ENCODE measurements at regions not wholly inside any gene's neighbourhood (a gene's known extent, or its start where the extent isn't known, plus 50 kb on each side); places are given as distances from the start of the nearest gene placed in this dataset.

GRCh38 chr9:93823245-93824072 lies 131.7 kb downstream of the BARX1 start:
- POLR2A ChIA-PET = no interaction called here
- RAD21 ChIA-PET (ENCODE audit: unreplicated experiment) = no interaction called here
- Histone ChIP-seq H4K20me1 (ENCODE audit: control insufficient read depth, insufficient read depth) (no peaks in the 10 kb centered on the region), H3K9me3 (replicated peaks; ENCODE audit: control insufficient read depth, insufficient read depth, low read length) (no peaks in the 10 kb centered on the region), H3K27ac (ENCODE audit: control insufficient read depth, insufficient read depth) (no peak overlapping the region), H2AFZ (ENCODE audit: control insufficient read depth, low read depth, low read length) (no peak overlapping the region), H3K79me2 (ENCODE audit: control insufficient read depth, insufficient read depth, low read length) (no peaks in the 10 kb centered on the region), H3K27me3 (replicated peaks in 1 of 2; ENCODE audit: control insufficient read depth in 2 of 2, insufficient read depth in 2 of 2, low read length in 1 of 2) (peaks cover 0 to 1% of the 10 kb centered on the region in 2 experiments; a peak in 1 of 4 replicates), H3K4me2 (ENCODE audit: control insufficient read depth, insufficient read depth) (no peak overlapping the region), H3K36me3 (ENCODE audit: control insufficient read depth in 2 of 2, insufficient read depth in 2 of 2, low read length in 1 of 2) (no peaks in the 10 kb centered on the region), H3K4me1 (ENCODE audit: control insufficient read depth, insufficient read depth, low read length) (no peaks in the 10 kb centered on the region), H3K9ac (ENCODE audit: control insufficient read depth, insufficient read depth, low read length) (no peak overlapping the region), H3K4me3 (no peak overlapping the region)
- FAIRE-seq (no peak), DNase-seq (ENCODE audit: low read depth, low spot score) (no peak), ATAC-seq (no peak)
- CTCF ChIA-PET = interaction anchor here (0.7 kb wide), 1 partner anchor 1927 kb away, joined by 4 read pairs; no protein-coding TSS in a partner anchor
- 57% methylated on average over 9 of the region's 9 CpGs for WGBS (ENCODE audit: insufficient coverage, insufficient replicate concordance, low lambda C conversion rate, missing lambda C conversion rate)
- intact Hi-C loops (cut with micrococcal nuclease; ENCODE audit: unreplicated experiment) (no loop called here), in situ Hi-C loops (cut with MboI) (no loop called here)
- SMC1A ChIA-PET (ENCODE audit: uncharacterized antibody, unreplicated experiment) = no interaction called here
- no TSS peak for BruUV-seq (replicated peaks)
- TF ChIP-seq YY1 (IDR thresholded peaks at IDR 0.05; ENCODE audit: low read depth, low read length) (no peak), IKZF1 (conservative IDR thresholded peaks at IDR 0.05) (no peak), EGR1 (IDR thresholded peaks at IDR 0.05; ENCODE audit: borderline replicate concordance in 1 of 2, low read depth in 2 of 2, low read length in 2 of 2) (no peak), PAX5 (IDR thresholded peaks at IDR 0.05; ENCODE audit: borderline replicate concordance, low read depth, low read length) (no peak), NFIC (IDR thresholded peaks at IDR 0.05; ENCODE audit: low read depth, low read length) (no peak), ZBTB40 (IDR thresholded peaks at IDR 0.05; ENCODE audit: borderline replicate concordance) (no peak), RB1 (IDR thresholded peaks at IDR 0.05; ENCODE audit: borderline replicate concordance) (no peak), MLLT1 (IDR thresholded peaks at IDR 0.05) (no peak), NKRF (conservative IDR thresholded peaks at IDR 0.05) (no peak), WRNIP1 (IDR thresholded peaks at IDR 0.05; ENCODE audit: borderline replicate concordance, low read depth, low read length) (no peak), ZBTB4 (CRISPR knock-in tag; IDR thresholded peaks at IDR 0.05) (no peak), RBBP5 (conservative IDR thresholded peaks at IDR 0.05) (no peak), ZNF207 (IDR thresholded peaks at IDR 0.05; ENCODE audit: borderline replicate concordance) (no peak)
